T-helper 17 cell (primary cell): ENCODE measurements at regions not wholly inside any gene's neighbourhood (a gene's known extent, or its start where the extent isn't known, plus 50 kb on each side); places are given as distances from the start of the nearest gene placed in this dataset.

Source experiments
- ATAC-seq: fragments of 150-1000 bp; cut with Tn5 transposase; 2 replicates; pipeline ENCODE4 v1.10.0; 2021; ENCODE audit warnings: mild to moderate bottlenecking, moderate library complexity
- DNase-seq, 3 donors: peaks; one replicate each; pipeline versions ENCODE4 v3.0.0 to v3.0.0-alpha.2; 2020 to 2021
- H3K9me3 ChIP-seq: one replicate; pipeline ENCODE4 v1.7.0; 2013; ENCODE audit warnings: low read length, mild to moderate bottlenecking; ENCODE audit not compliant: control insufficient read depth, poor library complexity, severe bottlenecking
- H3K27ac Mint-ChIP-seq: one replicate; pipeline ENCODE4 v1.8.0; 2022; ENCODE audit warnings: mild to moderate bottlenecking, moderate library complexity, mixed read lengths
- H3K27me3 Mint-ChIP-seq: one replicate; pipeline ENCODE4 v1.8.0; 2022; ENCODE audit warnings: mixed read lengths
- H3K36me3 Mint-ChIP-seq: one replicate; pipeline ENCODE4 v1.8.0; 2022; ENCODE audit warnings: low read depth, mixed read lengths
- H3K4me1 Mint-ChIP-seq: one replicate; pipeline ENCODE4 v1.8.0; 2022; ENCODE audit warnings: mild to moderate bottlenecking, mixed read lengths
- H3K4me3 Mint-ChIP-seq: one replicate; pipeline ENCODE4 v1.8.0; 2022; ENCODE audit warnings: mild to moderate bottlenecking, moderate library complexity, mixed read lengths

DNA sequence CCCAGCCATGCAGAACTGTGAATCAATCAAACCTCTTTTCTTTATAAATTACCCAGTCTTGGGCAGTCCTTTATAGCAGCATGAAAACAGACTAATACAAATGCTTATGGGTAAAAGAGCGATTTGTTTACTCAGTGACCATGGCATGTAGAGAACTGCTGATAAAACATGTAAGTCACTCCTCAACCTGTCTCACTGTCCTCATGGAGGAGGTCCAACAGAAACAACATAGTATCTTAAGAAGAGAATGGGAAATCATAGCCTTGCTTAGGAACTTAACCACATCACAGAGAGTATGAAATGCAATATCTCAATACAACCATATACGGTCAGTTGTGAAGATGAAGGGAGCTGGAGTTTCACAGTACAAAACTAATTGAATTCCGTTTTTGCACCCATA is 1734.0 kb upstream of the RAG2 start:
- no peaks in the 10 kb centered on the region for H3K4me1 Mint-ChIP-seq
- DNase-seq, result no peak
- no peaks in the 10 kb centered on the region for H3K36me3 Mint-ChIP-seq
- no peaks in the 10 kb centered on the region for H3K27me3 Mint-ChIP-seq
- H3K9me3 ChIP-seq, result no peaks in the 10 kb centered on the region
- H3K27ac Mint-ChIP-seq, result no peak overlapping the region
- no peak for ATAC-seq
- H3K4me3 Mint-ChIP-seq, result no peak overlapping the region

DNA sequence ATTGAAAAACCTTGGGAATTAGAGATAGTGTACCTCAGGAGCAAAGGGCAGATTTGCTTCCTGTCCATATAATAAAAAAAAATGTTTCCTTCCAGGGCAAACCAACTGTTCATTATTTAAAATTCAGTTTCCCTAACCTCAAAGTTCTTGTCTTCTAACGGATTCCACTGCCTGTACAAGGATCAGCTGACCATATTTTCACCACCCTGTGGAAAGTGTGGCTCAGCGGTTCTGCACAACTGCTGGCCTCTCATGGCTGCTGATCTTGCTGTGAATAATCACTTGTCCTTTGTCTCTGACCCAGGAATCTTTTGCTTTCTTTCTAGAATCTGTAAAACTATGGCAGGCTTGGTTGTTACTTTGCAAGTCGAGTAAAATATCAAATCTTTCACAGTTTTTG is 1732.5 kb upstream of the RAG2 start:
- no peak for DNase-seq
- ATAC-seq, result no peak
- Mint-ChIP-seq H3K4me3 (no peak overlapping the region), H3K4me1 (no peaks in the 10 kb centered on the region), H3K36me3 (no peaks in the 10 kb centered on the region), H3K27me3 (no peaks in the 10 kb centered on the region), H3K27ac (no peak overlapping the region)
- H3K9me3 ChIP-seq, result no peaks in the 10 kb centered on the region

DNA sequence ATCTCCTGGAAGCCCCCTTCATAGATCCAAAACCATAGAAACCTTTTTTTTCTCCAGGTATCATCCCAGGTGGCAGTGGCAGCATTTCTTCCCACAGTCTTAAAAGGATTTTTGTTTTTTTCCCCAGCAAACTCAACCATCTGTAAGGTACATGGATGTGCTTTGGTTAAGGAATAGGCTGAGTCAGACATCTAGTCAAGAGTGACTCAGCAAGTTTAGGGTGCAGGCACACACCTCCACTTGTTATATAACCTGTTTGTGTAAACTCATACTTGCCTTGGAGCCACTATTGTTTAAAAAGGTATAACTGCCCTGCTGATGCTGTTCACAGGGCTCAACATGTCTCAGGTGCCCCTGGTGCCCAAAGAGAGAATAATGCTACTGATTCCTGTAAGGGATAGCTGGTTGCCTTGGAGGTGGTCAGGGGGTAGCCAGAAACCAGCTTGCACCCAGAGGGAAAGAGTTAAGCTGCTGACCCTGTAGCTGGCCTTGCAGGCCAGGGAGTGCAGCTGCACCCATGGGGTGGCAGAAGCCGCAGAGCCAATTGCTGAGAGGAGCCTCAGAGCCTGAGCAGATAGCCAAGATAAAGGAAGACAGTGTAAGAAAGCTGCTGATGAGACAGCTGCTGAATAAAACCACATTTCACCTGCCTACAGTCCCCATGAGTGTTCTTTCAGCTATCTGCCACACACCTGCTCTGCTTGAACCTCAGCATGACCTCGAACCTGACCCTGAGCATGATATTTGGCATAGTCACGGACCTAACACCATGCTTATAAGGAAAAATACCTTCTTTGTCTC is 1726.1 kb upstream of the RAG2 start:
- H3K4me3 Mint-ChIP-seq, result no peak overlapping the region
- ATAC-seq (no peak), DNase-seq (no peak)
- H3K4me1 Mint-ChIP-seq, result no peaks in the 10 kb centered on the region
- no peak overlapping the region for H3K27ac Mint-ChIP-seq
- H3K9me3 ChIP-seq, result peaks cover 3% of the 10 kb centered on the region
- no peaks in the 10 kb centered on the region for H3K36me3 Mint-ChIP-seq
- no peaks in the 10 kb centered on the region for H3K27me3 Mint-ChIP-seq

DNA sequence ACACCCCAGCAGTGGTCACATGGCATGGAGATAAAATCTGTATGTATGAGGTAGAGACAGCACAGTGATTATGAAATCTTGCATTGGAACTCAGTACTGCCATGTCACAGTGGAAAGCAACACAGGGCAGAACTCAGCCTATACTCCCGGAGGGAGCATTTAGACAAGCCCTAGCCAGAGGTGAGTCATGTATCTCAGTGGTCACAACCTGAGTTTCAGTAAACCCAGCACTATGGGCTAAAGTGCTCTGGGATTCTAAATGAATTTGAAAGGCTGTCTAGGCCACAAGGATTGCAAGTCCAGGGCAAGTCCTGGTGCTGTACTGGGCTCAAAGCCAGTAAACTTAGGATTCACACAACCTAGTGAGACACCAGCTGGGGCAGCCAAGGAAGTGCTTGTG is 1717.1 kb upstream of the RAG2 start:
- no peaks in the 10 kb centered on the region for H3K9me3 ChIP-seq
- no peaks in the 10 kb centered on the region for H3K36me3 Mint-ChIP-seq
- no peaks in the 10 kb centered on the region for H3K4me1 Mint-ChIP-seq
- DNase-seq (no peak), ATAC-seq (no peak)
- no peak overlapping the region for H3K4me3 Mint-ChIP-seq
- H3K27ac Mint-ChIP-seq, result no peak overlapping the region
- no peaks in the 10 kb centered on the region for H3K27me3 Mint-ChIP-seq

DNA sequence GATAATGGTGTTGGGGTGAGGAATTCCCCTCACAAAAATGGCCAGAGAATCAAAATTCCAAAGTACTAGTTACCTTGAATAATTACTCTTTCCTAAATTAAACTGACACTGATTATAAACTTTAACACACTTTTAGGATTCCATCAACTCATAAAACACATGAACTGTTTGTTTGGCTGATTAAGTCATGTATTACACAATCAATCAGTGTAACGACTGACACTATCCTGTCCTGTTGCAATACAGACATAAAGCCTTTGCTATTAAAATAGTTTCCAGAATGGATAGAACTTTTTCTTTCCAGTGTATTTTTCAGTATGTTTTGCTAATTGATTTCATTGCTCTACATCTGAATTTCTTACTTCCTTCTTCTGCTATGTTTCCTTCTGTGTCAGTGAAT is 1709.4 kb upstream of the RAG2 start:
- Mint-ChIP-seq H3K27me3 (no peaks in the 10 kb centered on the region), H3K36me3 (no peaks in the 10 kb centered on the region), H3K27ac (no peak overlapping the region), H3K4me3 (no peak overlapping the region), H3K4me1 (no peaks in the 10 kb centered on the region)
- DNase-seq (no peak), ATAC-seq (no peak)
- H3K9me3 ChIP-seq, result peaks cover 3% of the 10 kb centered on the region

GRCh38 chr11:38305682-38306081 is 1707.6 kb upstream of the RAG2 start:
- Mint-ChIP-seq H3K36me3 (no peaks in the 10 kb centered on the region), H3K27ac (no peak overlapping the region), H3K27me3 (no peaks in the 10 kb centered on the region), H3K4me1 (no peaks in the 10 kb centered on the region), H3K4me3 (no peak overlapping the region)
- no peak for DNase-seq
- ATAC-seq, result no peak
- H3K9me3 ChIP-seq, result peaks cover 4% of the 10 kb centered on the region

- Mint-ChIP-seq H3K27ac (no peak overlapping the region), H3K4me1 (no peaks in the 10 kb centered on the region), H3K27me3 (no peaks in the 10 kb centered on the region), H3K4me3 (no peak overlapping the region), H3K36me3 (no peaks in the 10 kb centered on the region)
- H3K9me3 ChIP-seq, result peaks cover 4% of the 10 kb centered on the region
- DNase-seq, result no peak
- ATAC-seq, result no peak
Measured at GRCh38 chr11:38304926-38305325, 1706.9 kb upstream of the RAG2 start.

- ATAC-seq, result no peak
- no peaks in the 10 kb centered on the region for H3K36me3 Mint-ChIP-seq
- no peaks in the 10 kb centered on the region for H3K4me1 Mint-ChIP-seq
Measured at GRCh38 chr11:38302564-38302963, 1704.5 kb upstream of the RAG2 start.

GRCh38 chr11:38300570-38300969 is 1702.5 kb upstream of the RAG2 start:
- Mint-ChIP-seq H3K4me1 (no peaks in the 10 kb centered on the region), H3K27ac (no peak overlapping the region), H3K36me3 (peaks cover 2% of the 10 kb centered on the region), H3K4me3 (no peak overlapping the region), H3K27me3 (no peaks in the 10 kb centered on the region)
- ATAC-seq (no peak), DNase-seq (no peak)
- peaks cover 4% of the 10 kb centered on the region for H3K9me3 ChIP-seq

More at GRCh38 chr11:38302564-38302963, 1704.5 kb upstream of the RAG2 start:
- H3K4me3 Mint-ChIP-seq, result no peak overlapping the region
- no peak for DNase-seq
- no peaks in the 10 kb centered on the region for H3K27me3 Mint-ChIP-seq
- peaks cover 4% of the 10 kb centered on the region for H3K9me3 ChIP-seq
- no peak overlapping the region for H3K27ac Mint-ChIP-seq

- Mint-ChIP-seq H3K27me3 (no peaks in the 10 kb centered on the region), H3K4me3 (no peak overlapping the region), H3K4me1 (no peaks in the 10 kb centered on the region), H3K36me3 (peaks cover 2% of the 10 kb centered on the region), H3K27ac (no peak overlapping the region)
- DNase-seq (no peak), ATAC-seq (no peak)
- H3K9me3 ChIP-seq, result no peaks in the 10 kb centered on the region
Measured at GRCh38 chr11:38296211-38296776, 1698.3 kb upstream of the RAG2 start.

GRCh38 chr11:38282718-38283117 is 1684.7 kb upstream of the RAG2 start:
- Mint-ChIP-seq H3K27ac (no peak overlapping the region), H3K27me3 (no peaks in the 10 kb centered on the region), H3K36me3 (no peaks in the 10 kb centered on the region), H3K4me3 (no peak overlapping the region), H3K4me1 (no peaks in the 10 kb centered on the region)
- ATAC-seq, result no peak
- H3K9me3 ChIP-seq, result no peaks in the 10 kb centered on the region
- no peak for DNase-seq

- no peaks in the 10 kb centered on the region for H3K27me3 Mint-ChIP-seq
- no peak for ATAC-seq
- no peak overlapping the region for H3K27ac Mint-ChIP-seq
- no peak overlapping the region for H3K4me3 Mint-ChIP-seq
- H3K4me1 Mint-ChIP-seq, result no peaks in the 10 kb centered on the region
- H3K9me3 ChIP-seq, result no peaks in the 10 kb centered on the region
- H3K36me3 Mint-ChIP-seq, result no peaks in the 10 kb centered on the region
- DNase-seq, result no peak
Measured at GRCh38 chr11:38278457-38279141, 1680.6 kb upstream of the RAG2 start.

DNA sequence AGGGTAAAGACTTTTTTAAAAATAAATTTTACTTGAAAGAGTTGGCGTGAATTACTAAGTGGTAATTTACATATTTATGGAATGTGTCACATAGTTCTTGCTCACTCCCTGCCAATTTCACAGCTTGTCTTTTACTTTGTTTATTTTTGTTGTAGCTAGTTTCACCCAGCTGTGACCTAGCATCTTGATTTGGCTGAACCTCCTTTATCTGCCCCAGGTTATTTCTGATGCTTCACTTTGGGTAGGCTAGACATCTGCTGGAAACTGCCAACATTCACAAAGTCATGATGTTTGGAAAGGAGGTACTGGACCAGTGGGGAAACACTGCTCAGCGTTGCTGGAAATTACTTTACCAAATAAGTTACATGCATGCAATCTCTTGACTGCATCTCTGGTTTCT is 1676.0 kb upstream of the RAG2 start:
- ATAC-seq (no peak), DNase-seq (no peak)
- H3K9me3 ChIP-seq, result no peaks in the 10 kb centered on the region
- no peak overlapping the region for H3K27ac Mint-ChIP-seq
- no peaks in the 10 kb centered on the region for H3K36me3 Mint-ChIP-seq
- H3K4me3 Mint-ChIP-seq, result no peak overlapping the region
- H3K27me3 Mint-ChIP-seq, result no peaks in the 10 kb centered on the region
- H3K4me1 Mint-ChIP-seq, result no peaks in the 10 kb centered on the region

DNA sequence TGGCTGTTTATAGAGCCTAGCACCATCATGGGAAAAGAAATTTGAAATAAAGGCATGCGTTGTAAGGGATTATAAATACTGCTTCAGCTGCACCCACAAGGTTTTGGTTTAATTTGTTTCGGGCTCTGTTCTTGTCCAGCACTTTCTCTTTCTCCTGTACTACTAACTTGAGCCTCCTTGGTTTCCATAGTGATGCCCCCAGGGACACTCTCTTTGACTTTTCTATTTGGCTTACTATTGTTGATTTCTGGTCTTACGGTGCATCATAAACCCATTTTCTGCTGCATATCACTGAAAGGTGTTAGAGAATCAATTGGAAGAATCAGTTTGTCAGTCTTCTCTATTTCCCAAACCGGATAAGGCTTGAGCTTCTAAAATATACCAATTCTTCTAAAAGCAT is 1674.3 kb upstream of the RAG2 start:
- Mint-ChIP-seq H3K4me1 (no peaks in the 10 kb centered on the region), H3K36me3 (no peaks in the 10 kb centered on the region), H3K27ac (no peak overlapping the region), H3K4me3 (no peak overlapping the region), H3K27me3 (no peaks in the 10 kb centered on the region)
- no peak for DNase-seq
- ATAC-seq, result no peak
- H3K9me3 ChIP-seq, result no peaks in the 10 kb centered on the region
